ENCODE measurements at regions not wholly inside any gene's neighbourhood (a gene's known extent, or its start where the extent isn't known, plus 50 kb on each side); places are given as distances from the start of the nearest gene placed in this dataset.

- Histone ChIP-seq H3K4me1 (no peaks in the 10 kb centered on the region), H3K36me3 (no peaks in the 10 kb centered on the region), H3K9me3 (no peaks in the 10 kb centered on the region), H3K27ac (no peak overlapping the region), H3K27me3 (no peaks in the 10 kb centered on the region), H3K4me3 (no peak overlapping the region)
- intact Hi-C loops (cut with DNase I): no loop called here
- no peak for TF ChIP-seq CTCF (IDR thresholded peaks at IDR 0.05)
- no peak for DNase-seq (ENCODE audit: low spot score in 2 of 2)
Observed at GRCh38 chr11:116207421-116208141, 565.2 kb downstream of the BUD13 start.

- TF ChIP-seq CTCF (IDR thresholded peaks at IDR 0.05): no peak
- intact Hi-C loops (cut with DNase I): no loop called here
- no peak overlapping the region for H3K4me3 ChIP-seq
- no peaks in the 10 kb centered on the region for H3K9me3 ChIP-seq
- no peaks in the 10 kb centered on the region for H3K4me1 ChIP-seq
- H3K27me3 ChIP-seq: no peaks in the 10 kb centered on the region
- H3K27ac ChIP-seq: no peak overlapping the region
- H3K36me3 ChIP-seq: no peaks in the 10 kb centered on the region
- DNase-seq (ENCODE audit: low spot score in 2 of 2): no peak
Observed at GRCh38 chr11:116207019-116207418, 565.8 kb downstream of the BUD13 start.

GRCh38 chr11:116202922-116203321 lies 569.9 kb downstream of the BUD13 start:
- intact Hi-C loops (cut with DNase I): no loop called here
- no peaks in the 10 kb centered on the region for H3K9me3 ChIP-seq
- H3K4me1 ChIP-seq: no peaks in the 10 kb centered on the region
- no peaks in the 10 kb centered on the region for H3K27me3 ChIP-seq
- DNase-seq (ENCODE audit: low spot score in 2 of 2): no peak
- no peaks in the 10 kb centered on the region for H3K36me3 ChIP-seq
- H3K27ac ChIP-seq: no peak overlapping the region
- no peak for TF ChIP-seq CTCF (IDR thresholded peaks at IDR 0.05)
- no peak overlapping the region for H3K4me3 ChIP-seq

- TF ChIP-seq CTCF (IDR thresholded peaks at IDR 0.05): no peak
- Histone ChIP-seq H3K9me3 (no peaks in the 10 kb centered on the region), H3K27ac (no peak overlapping the region), H3K4me1 (no peaks in the 10 kb centered on the region), H3K4me3 (no peak overlapping the region), H3K27me3 (no peaks in the 10 kb centered on the region), H3K36me3 (no peaks in the 10 kb centered on the region)
- intact Hi-C loops (cut with DNase I): no loop called here
- DNase-seq (ENCODE audit: low spot score in 2 of 2): no peak
Observed at GRCh38 chr11:116200564-116200963, 572.2 kb downstream of the BUD13 start.

- no peak for DNase-seq (ENCODE audit: low spot score in 2 of 2)
- intact Hi-C loops (cut with DNase I): no loop called here
- H3K4me1 ChIP-seq: no peaks in the 10 kb centered on the region
- no peak for TF ChIP-seq CTCF (IDR thresholded peaks at IDR 0.05)
- H3K9me3 ChIP-seq: no peaks in the 10 kb centered on the region
- H3K27ac ChIP-seq: no peak overlapping the region
- H3K4me3 ChIP-seq: no peak overlapping the region
- H3K36me3 ChIP-seq: no peaks in the 10 kb centered on the region
- no peaks in the 10 kb centered on the region for H3K27me3 ChIP-seq
Observed at GRCh38 chr11:116199182-116199581, 573.6 kb downstream of the BUD13 start.
